ENCODE measurements at regions not wholly inside any gene's neighbourhood (a gene's known extent, or its start where the extent isn't known, plus 50 kb on each side); places are given as distances from the start of the nearest gene placed in this dataset.
"Not testable (repeated sequence)": the region's sequence is repeated elsewhere in the genome, so short reads cannot be mapped to it uniquely, and the experiment has no call there.

GRCh38 chr10:38252551-38252950, 158.4 kb downstream of the ZNF37A start:
- not testable (repeated sequence) for TF ChIP-seq CTCF, POLR2A (IDR thresholded peaks at IDR 0.05)

Measured in thyroid gland (tissue), 4 donors.